HG02763 (cell line): ENCODE measurements at regions not wholly inside any gene's neighbourhood (a gene's known extent, or its start where the extent isn't known, plus 50 kb on each side); places are given as distances from the start of the nearest gene placed in this dataset.
"Not testable (repeated sequence)": the region's sequence is repeated elsewhere in the genome, so short reads cannot be mapped to it uniquely, and the experiment has no call there.

Experiments
- ATAC-seq: cut with Tn5 transposase; IDR thresholded peaks from one replicate; pipeline ENCODE4 v1.9.1; 2021; ENCODE audit warnings: mild to moderate bottlenecking, moderate library complexity; ENCODE audit not compliant: unreplicated experiment

DNA sequence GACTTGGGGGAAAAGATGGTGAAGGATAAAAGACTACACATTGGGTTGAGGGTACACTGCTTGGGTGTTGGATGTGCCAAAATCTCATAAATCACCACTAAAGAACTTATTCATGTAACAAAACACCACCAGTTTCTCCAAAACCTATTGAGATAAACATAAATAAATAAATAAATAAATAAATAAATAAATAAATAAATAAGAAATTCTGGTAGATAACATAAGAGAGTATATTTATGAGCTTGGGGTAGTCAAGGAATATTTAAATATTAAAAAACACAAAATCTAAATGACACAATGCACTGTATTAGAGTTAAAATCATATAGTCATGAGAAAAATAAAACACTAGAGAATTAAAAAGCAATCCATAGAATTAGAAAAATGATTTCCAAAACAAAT, 333.5 kb upstream of the NRG3 start:
- ATAC-seq: no peak

DNA sequence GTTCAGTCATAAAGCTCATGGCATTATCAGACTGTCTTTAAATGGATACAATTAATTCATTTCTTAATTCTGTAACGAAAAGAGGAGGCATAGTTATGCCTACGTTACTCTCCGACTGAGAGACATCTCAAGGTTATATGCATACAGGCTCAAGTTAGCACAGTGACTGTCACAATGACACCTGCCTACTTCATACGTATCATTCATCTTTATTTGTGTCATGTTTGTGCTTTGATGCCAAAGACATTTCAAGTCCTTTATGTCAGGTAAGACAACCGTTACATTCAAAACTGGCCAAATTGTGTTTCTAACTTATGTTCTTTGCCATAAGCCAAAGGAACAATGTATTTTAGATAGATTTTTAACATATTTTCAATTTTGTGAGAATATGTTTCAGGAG, 328.8 kb upstream of the NRG3 start:
- ATAC-seq: no peak

DNA sequence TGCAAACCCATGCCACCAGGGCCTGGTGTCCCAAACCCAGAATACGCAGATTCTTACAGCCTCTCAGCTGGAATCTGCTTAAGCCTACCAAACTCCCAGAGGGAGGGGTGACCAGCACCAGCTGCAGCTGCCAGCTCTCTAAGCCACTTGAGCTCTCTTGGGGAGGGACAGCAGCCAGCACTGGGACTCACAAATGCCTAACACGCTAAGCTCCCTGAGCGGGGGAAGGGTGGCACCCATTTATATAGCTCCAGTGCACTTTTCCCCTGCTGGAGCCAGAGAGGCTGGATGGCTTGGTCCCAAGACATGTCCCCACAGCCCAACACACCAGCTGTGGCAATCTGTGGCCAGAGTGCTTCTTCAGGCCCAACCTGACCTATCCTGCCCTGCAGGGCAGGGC, 326.8 kb upstream of the NRG3 start:
- ATAC-seq: no peak

DNA sequence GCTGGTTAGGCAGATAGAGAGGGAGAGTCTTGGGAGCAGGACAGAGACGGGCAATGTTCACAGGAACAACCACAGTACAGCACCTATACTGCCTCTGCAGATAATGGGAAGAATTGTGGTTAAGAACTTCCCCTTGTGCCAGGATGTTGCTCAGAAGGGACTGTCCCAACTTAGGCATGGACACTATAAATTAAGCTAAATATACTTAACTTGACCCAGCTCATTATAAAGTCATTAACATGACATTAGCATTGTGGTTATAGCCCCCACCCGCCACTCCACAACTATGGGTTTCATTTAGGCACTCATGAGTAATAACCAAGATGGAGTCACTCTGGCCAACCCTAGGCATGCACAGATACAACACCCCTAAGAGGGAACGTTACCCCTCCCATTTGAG, 310.9 kb upstream of the NRG3 start:
- no peak for ATAC-seq

GRCh38 chr10:81569488-81569887, 305.5 kb upstream of the NRG3 start:
- ATAC-seq: no peak

DNA sequence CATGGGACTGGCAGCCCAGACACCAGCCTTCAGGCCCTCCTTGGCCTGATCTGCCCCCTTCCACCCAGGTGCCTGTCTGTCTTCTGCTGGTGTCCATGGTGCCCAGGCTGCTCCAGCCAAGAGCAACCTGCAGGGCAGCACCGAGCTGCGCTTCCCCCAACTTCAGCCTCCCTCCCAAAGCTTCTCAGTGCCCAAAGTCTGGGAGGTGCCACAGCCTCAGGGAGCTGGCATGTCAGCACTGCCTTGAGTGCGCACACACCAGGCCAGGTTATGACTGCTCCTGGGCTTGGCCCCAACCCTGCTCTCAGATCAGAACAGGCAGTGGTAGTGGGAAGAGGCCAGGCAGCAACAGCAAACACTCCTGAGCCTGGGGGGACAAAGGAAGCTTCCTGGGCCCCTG, 304.6 kb upstream of the NRG3 start:
- ATAC-seq: no peak

- ATAC-seq: no peak
Observed at GRCh38 chr10:81570878-81571794, 303.9 kb upstream of the NRG3 start.

DNA sequence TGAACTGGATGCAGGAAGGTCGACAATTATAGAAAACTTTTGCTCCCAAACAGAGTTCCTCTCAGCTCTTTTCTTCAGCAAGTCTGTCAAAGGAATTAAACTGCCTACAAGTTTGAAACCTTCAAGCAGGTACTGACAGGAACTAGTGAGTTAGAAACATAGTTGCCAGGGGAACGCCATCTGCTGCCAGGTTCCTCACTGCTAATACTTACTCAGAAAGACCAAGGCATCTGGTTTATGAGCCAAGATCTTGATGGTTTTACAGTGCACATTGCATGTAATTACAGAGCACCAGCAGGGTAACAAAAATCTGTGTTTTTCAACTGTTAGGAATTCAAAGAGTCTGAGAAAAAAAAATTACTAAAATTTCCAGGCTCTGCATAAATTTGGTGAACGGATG, 300.0 kb upstream of the NRG3 start:
- ATAC-seq: no peak

GRCh38 chr10:81576336-81576735, 298.7 kb upstream of the NRG3 start:
- no peak for ATAC-seq

GRCh38 chr10:81594991-81595390, 280.0 kb upstream of the NRG3 start:
- no peak for ATAC-seq

DNA sequence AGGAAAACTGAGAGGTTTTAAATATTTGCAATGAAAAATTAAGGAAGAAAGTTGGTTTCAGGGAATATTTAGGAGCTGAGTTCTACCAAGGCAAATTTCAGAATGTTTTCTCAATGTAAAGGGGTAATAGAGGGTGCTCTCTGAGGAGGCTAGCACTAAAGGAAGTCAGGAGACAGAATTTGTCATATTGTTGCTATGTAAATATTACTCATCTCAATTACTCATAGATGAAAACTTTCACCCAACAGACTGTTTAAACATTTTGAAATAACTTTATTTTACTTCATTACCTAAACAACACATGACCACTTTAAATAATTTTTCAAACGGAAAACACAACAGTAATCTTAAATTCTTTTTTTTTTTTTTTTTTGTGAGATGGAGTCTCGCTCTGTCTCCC, 274.8 kb upstream of the NRG3 start:
- ATAC-seq: no peak

DNA sequence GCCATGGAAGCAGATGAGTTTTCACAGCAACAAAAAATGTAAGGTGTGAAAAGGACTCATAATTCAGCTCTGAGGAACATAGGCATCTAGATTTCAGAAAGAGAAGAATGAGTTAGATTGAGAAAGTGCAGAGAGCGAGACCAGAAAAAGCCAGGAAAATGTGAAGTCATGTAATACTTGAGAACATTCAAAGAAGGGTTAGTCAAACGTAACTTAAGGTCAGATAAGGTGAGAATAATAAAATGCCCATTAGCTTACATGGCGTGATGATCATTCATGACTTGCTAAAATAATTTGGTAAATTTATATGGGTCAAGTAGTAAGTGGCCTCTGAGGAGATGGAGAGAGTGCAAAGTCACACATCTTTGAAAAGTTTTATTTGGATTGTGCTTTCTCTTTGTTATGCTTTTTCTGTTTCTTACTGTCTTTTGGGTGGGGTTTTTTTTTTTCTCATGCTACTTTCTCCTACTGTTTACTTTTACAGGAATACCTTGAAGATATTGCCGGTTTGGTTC, 271.8 kb upstream of the NRG3 start:
- ATAC-seq: no peak

- not testable (repeated sequence) for ATAC-seq
Observed at GRCh38 chr10:81644485-81644884, 230.5 kb upstream of the NRG3 start.

DNA sequence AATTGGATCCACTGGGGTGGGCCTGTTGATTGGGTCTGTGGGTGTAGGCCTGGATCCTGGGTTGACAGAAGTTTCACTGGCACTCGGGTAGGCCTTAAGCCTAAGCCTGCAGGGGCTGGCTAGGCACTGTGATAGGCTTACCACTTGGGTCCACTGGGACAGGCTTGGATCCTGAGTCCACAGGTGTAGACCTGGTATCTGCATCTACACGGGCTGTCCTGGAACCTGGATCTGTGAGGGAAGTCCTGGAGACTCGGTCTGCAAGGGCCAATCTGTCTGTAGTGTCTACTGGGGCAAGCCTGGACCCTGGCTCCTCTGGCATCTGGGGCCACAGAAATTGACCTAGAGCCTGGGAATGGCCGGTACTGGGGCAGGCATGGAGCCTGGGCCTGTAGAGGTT, 219.0 kb upstream of the NRG3 start:
- no peak for ATAC-seq

DNA sequence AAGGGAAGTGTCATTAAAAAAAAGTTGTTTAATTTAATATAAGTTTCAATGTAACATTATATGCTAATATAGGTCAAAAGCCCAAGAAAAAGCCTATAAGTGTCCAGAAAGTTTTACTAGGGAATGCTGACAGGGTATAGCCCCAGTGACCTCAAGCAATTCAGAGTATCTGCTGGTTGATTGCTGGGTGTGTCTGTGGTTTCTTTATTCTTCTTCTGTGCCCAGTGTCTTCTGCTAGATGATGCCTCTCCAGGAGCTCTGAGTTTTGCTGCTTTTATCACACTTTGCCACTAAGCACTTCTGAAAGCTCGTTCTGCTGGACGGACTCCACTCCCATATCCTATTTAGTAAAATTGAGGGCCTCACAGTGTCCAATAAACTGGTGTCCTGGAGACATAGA, 212.2 kb upstream of the NRG3 start:
- no peak for ATAC-seq

DNA sequence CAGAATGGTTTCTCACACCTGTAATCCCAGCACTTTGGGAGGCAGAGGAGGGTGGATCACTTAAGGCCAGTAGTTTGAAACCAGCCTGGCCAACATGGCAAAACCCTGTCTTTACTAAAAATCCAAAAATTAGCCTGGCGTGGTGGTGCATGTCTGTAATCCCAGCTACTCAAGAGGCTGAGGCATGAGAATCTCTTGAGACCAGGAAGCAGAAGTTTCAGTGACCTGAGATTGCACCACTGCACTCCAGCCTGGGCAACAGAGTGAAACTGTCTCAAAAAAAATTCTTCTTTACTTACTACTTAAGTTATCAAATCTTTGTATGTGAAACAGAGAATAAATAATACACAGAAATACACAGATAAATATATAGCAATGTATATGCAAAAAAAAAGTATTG, 210.2 kb upstream of the NRG3 start:
- not testable (repeated sequence) for ATAC-seq

GRCh38 chr10:81674941-81675340, 200.1 kb upstream of the NRG3 start:
- no peak for ATAC-seq

DNA sequence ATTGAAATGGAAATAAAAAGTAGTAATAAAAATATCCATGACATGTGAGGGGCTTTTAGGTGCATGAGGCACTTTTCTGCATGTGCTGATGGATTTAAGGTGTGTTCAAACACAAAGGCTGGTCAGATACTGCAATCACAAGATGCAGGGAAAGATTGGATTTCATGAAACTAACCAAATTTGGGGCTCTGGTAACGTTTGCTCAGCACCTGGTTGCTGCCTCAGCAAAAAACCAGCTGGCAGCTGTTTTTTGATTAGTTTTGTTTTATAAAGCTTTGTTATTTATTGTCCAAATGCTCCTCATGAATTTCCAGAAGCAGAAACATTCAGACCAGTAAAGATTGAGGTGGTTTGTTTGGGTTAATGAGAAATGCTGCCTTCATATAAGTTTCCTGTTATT, 195.7 kb upstream of the NRG3 start:
- no peak for ATAC-seq

DNA sequence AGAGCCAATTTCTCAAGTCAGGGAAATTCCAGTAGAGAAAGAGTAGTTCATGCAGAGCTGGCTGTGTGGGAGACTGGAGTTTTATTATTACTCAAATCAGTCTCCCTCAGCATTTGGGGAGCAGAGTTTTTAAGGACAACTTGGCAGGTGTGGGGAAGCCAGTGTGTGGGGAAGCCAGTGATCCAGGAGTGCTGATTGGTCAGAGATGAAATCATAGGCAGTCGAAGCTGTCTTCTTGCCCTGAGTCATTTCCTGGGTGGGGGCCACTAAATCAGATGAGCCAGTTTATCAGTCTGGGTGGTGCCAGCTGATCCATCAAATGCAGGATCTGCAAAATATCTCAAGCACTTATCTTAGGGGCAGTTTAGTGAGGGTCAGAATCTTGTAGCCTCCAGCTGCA, 194.6 kb upstream of the NRG3 start:
- no peak for ATAC-seq

DNA sequence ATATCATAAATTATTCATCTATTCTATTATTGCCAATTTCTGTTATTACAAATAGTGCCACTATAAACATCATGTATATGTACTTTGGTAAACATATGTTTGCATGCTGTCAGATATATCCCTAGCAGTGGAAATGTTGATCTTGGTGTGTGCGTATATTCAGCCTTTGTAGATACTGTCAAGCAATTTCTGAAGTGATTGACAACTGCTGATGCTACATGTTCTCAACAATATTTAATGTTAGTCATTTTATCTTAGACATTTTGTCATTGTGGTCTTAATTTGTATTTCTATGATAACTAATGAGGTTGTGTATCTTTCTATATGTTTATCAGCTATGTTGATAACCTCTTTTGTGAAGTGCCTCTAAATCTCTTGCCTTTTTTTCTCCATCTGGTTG, 186.5 kb upstream of the NRG3 start:
- no peak for ATAC-seq

GRCh38 chr10:81696609-81697388, 178.2 kb upstream of the NRG3 start:
- no peak for ATAC-seq

DNA sequence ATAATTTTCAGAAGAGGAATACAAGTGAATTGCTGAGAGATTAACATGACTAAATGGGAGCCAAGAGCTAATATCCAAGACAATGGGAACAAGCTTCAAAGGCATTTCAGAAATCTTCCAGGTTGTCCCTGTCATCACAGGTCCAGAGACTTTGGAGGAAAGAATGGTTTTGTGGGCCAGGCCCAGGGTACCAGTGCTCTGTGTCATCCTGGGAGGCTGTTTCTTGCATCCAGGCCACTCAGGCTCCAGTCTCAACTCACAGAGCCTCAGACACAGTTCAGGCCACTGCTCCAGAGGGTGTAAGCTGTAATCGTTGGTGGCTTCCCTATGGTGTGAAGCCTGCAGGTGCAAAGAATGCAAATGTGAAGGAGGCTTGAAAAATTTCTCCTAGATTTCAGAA, 170.4 kb upstream of the NRG3 start:
- no peak for ATAC-seq
